Astrocyte (in vitro differentiated cells and primary cell): ENCODE measurements at regions not wholly inside any gene's neighbourhood (a gene's known extent, or its start where the extent isn't known, plus 50 kb on each side); places are given as distances from the start of the nearest gene placed in this dataset.

Experiments used
- DNase-seq: peaks from one replicate; pipeline ENCODE4 v3.0.0-alpha.2; 2010; ENCODE audit warnings: low read depth
- FAIRE-seq: peaks from 2 replicates; lab custom pipeline; 2011; peaks lifted over from hg19 to GRCh38; lab: Jason Lieb, UNC
- H2AFZ ChIP-seq: 2 replicates; pipeline ENCODE4 v1.6.0; 2012; ENCODE audit warnings: low read depth, low read length, inconsistent platforms
- H3K27ac ChIP-seq: 2 replicates; pipeline ENCODE4 v1.5.1; 2011; ENCODE audit warnings: low read depth, low read length, inconsistent platforms
- H3K27me3 ChIP-seq: 2 replicates; pipeline ENCODE4 v1.6.0; 2011; ENCODE audit warnings: low read length, inconsistent platforms; ENCODE audit not compliant: insufficient read depth
- H3K36me3 ChIP-seq: 2 replicates; pipeline ENCODE4 v1.5.1; 2011; ENCODE audit warnings: low read length, inconsistent platforms; ENCODE audit not compliant: insufficient read depth
- H3K4me1 ChIP-seq: 2 replicates; pipeline ENCODE4 v1.5.1; 2011; ENCODE audit warnings: low read length, inconsistent platforms; ENCODE audit not compliant: insufficient read depth
- H3K4me2 ChIP-seq: 2 replicates; pipeline ENCODE4 v1.6.0; 2012; ENCODE audit warnings: low read length, inconsistent platforms
- H3K4me3 ChIP-seq: 2 replicates; pipeline ENCODE4 v1.5.1; 2011; ENCODE audit warnings: low read depth, mild to moderate bottlenecking, low read length, inconsistent platforms; ENCODE audit not compliant: insufficient read depth
- H3K79me2 ChIP-seq: 2 replicates; pipeline ENCODE4 v1.6.0; 2012; ENCODE audit warnings: mild to moderate bottlenecking, low read length, inconsistent platforms; ENCODE audit not compliant: insufficient read depth
- H3K9ac ChIP-seq: 2 replicates; pipeline ENCODE4 v1.6.0; 2012; ENCODE audit warnings: mild to moderate bottlenecking, low read length, inconsistent platforms
- H3K9me3 ChIP-seq: 2 replicates; pipeline ENCODE4 v1.5.1; 2012; ENCODE audit warnings: low read depth, mild to moderate bottlenecking, low read length, inconsistent platforms; ENCODE audit not compliant: insufficient read depth
- H4K20me1 ChIP-seq: 2 replicates; pipeline ENCODE4 v1.6.0; 2012; ENCODE audit warnings: low read length, inconsistent platforms; ENCODE audit not compliant: insufficient read depth
- H3K27ac Mint-ChIP-seq: one replicate; pipeline ENCODE4 v1.8.0; 2021; ENCODE audit warnings: mild to moderate bottlenecking, mixed read lengths; ENCODE audit not compliant: unreplicated experiment
- H3K27me3 Mint-ChIP-seq: one replicate; pipeline ENCODE4 v1.8.0; 2021; ENCODE audit warnings: low read depth, mixed read lengths; ENCODE audit not compliant: unreplicated experiment
- H3K36me3 Mint-ChIP-seq: one replicate; pipeline ENCODE4 v1.8.0; 2021; ENCODE audit warnings: low read depth, mixed read lengths; ENCODE audit not compliant: unreplicated experiment
- H3K4me1 Mint-ChIP-seq: one replicate; pipeline ENCODE4 v1.8.0; 2021; ENCODE audit warnings: low read depth, mixed read lengths; ENCODE audit not compliant: unreplicated experiment
- H3K4me3 Mint-ChIP-seq: one replicate; pipeline ENCODE4 v1.8.0; 2021; ENCODE audit warnings: mild to moderate bottlenecking, moderate library complexity, mixed read lengths; ENCODE audit not compliant: unreplicated experiment
- H3K9me3 Mint-ChIP-seq: one replicate; pipeline ENCODE4 v1.8.0; 2021; ENCODE audit warnings: mild to moderate bottlenecking, mixed read lengths; ENCODE audit not compliant: unreplicated experiment
- EZH2 ChIP-seq: IDR thresholded peaks from 2 replicates; pipeline ENCODE4 v1.6.1; 2012; ENCODE audit warnings: mild to moderate bottlenecking, low read length, inconsistent platforms; ENCODE audit not compliant: insufficient read depth
- TF ChIP-seq, protein P1 (sequence below): IDR thresholded peaks from 2 replicates; pipeline ENCODE4 v1.5.1; 2011; ENCODE audit warnings: low read depth, mild to moderate bottlenecking, inconsistent platforms, low read length, moderate library complexity; ENCODE audit not compliant: insufficient read depth

DNA sequence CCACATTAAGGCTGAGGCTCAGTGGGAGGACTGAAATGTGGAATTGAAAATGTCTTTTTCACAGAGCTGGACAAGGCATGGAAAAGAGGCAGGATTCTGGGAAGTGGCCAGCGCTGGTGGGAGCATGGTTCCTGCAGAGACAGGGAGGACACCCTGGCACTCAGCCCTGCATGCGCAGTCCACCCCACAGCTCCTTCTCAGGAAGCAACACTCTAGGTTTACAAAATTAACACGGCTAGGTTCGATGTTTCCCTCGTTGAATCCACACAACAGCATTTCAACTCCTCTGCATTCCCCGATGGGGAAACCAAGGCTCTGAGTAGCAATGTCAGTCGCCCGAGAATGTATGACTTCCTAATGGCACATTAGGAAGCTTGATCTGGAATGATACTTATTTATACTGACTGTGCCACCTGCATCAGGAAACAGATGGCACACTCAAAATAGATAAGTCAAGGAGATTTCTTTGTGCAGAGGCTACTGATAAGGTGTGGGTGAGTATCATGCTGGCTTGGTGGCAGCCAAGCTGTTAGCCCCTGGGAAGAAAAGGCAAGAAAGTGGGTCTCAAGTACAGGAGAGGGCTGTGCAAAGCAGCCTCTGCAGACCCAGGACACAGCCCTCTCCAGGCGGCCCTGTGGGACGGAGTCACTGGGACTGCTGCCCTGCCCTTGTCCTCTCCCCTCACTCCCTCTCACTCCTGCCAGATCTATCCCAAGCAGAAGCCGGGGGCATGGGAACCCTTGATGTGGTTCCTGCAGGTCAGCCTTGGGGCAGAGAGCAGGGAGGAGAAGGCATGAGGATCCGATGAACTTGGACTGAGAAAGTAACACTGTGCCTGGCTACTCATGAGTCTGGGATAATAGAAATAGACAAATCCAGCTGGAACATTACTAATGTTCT lies 158.4 kb upstream of the FHL2 start:
- Mint-ChIP-seq H3K4me1 (peaks cover 5% of the 10 kb centered on the region), H3K27me3 (peaks cover 37% of the 10 kb centered on the region), H3K4me3 (no peak overlapping the region), H3K9me3 (no peaks in the 10 kb centered on the region), H3K27ac (no peak overlapping the region), H3K36me3 (no peaks in the 10 kb centered on the region)
- DNase-seq (no peak), FAIRE-seq (no peak)
- Histone ChIP-seq H3K27me3 (peaks cover 50% of the 10 kb centered on the region), H2AFZ (no peak overlapping the region), H3K36me3 (no peaks in the 10 kb centered on the region), H3K9ac (no peak overlapping the region), H3K79me2 (no peaks in the 10 kb centered on the region), H3K4me1 (peaks cover 5% of the 10 kb centered on the region), H3K27ac (no peak overlapping the region), H4K20me1 (no peaks in the 10 kb centered on the region), H3K4me2 (no peak overlapping the region), H3K9me3 (no peaks in the 10 kb centered on the region), H3K4me3 (no peak overlapping the region)
- TF ChIP-seq, protein P1, sequence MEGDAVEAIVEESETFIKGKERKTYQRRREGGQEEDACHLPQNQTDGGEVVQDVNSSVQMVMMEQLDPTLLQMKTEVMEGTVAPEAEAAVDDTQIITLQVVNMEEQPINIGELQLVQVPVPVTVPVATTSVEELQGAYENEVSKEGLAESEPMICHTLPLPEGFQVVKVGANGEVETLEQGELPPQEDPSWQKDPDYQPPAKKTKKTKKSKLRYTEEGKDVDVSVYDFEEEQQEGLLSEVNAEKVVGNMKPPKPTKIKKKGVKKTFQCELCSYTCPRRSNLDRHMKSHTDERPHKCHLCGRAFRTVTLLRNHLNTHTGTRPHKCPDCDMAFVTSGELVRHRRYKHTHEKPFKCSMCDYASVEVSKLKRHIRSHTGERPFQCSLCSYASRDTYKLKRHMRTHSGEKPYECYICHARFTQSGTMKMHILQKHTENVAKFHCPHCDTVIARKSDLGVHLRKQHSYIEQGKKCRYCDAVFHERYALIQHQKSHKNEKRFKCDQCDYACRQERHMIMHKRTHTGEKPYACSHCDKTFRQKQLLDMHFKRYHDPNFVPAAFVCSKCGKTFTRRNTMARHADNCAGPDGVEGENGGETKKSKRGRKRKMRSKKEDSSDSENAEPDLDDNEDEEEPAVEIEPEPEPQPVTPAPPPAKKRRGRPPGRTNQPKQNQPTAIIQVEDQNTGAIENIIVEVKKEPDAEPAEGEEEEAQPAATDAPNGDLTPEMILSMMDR, result no peak
- TF ChIP-seq EZH2, result no peak

DNA sequence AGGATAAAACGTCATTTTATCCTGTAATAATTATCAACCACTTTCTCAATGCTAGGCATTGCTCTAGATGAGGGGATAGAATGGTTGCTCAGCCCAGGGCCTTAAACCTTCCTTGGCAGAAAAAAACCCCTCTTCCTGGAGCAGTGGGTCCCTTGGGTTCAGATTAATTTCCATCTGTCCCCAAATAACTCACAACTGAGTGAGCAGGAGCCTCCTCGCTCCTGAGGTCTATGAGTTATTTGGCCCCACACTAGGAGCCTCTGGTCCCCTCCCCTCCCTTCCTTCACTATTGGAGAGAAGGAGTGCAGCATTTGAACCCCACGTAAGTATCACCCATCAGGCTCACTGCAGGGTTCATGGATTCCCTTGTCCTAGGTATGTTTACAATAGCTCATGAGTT lies 157.5 kb upstream of the FHL2 start:
- DNase-seq (no peak), FAIRE-seq (no peak)
- Histone ChIP-seq H3K27me3 (peaks cover 51% of the 10 kb centered on the region), H2AFZ (no peak overlapping the region), H3K36me3 (no peaks in the 10 kb centered on the region), H3K27ac (no peak overlapping the region), H3K9me3 (no peaks in the 10 kb centered on the region), H3K4me3 (no peak overlapping the region), H3K4me2 (no peak overlapping the region), H3K9ac (no peak overlapping the region), H3K79me2 (no peaks in the 10 kb centered on the region), H3K4me1 (peaks cover 5% of the 10 kb centered on the region), H4K20me1 (no peaks in the 10 kb centered on the region)
- Mint-ChIP-seq H3K9me3 (no peaks in the 10 kb centered on the region), H3K36me3 (no peaks in the 10 kb centered on the region), H3K4me3 (no peak overlapping the region), H3K27me3 (peaks cover 37% of the 10 kb centered on the region), H3K27ac (no peak overlapping the region), H3K4me1 (peaks cover 5% of the 10 kb centered on the region)
- TF ChIP-seq, protein P1, result no peak
- TF ChIP-seq EZH2, result no peak

DNA sequence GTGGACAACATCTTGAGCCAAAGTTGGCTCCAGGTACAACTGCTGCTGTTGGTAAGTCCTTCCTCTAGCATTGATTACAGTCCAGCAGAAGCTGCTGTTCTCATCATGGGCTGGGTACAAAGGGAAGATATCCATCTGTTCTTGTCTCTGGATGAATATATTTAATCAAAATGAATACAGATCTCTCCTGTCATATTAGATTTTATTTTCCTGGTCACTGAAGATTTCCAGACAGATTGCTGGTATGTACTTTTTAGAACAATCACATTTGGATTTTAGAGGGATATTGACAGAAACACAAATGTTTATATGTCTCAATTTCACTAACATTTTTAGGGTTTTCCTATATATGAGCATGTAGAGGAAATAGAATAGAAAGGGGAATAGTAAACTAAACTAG lies 155.4 kb upstream of the FHL2 start:
- H3K9ac ChIP-seq, result no peak overlapping the region
- no peak overlapping the region for H3K4me3 ChIP-seq
- H4K20me1 ChIP-seq, result no peaks in the 10 kb centered on the region
- no peak overlapping the region for H3K4me2 ChIP-seq
- DNase-seq, result no peak
- H3K27me3 ChIP-seq, result peaks cover 47% of the 10 kb centered on the region
- Mint-ChIP-seq H3K27me3 (peaks cover 26% of the 10 kb centered on the region), H3K27ac (no peak overlapping the region), H3K4me3 (no peak overlapping the region), H3K9me3 (no peaks in the 10 kb centered on the region), H3K36me3 (no peaks in the 10 kb centered on the region), H3K4me1 (peaks cover 5% of the 10 kb centered on the region)
- H2AFZ ChIP-seq, result no peak overlapping the region
- H3K79me2 ChIP-seq, result no peaks in the 10 kb centered on the region
- no peaks in the 10 kb centered on the region for H3K36me3 ChIP-seq
- no peak for TF ChIP-seq EZH2
- TF ChIP-seq, protein P1, result no peak
- FAIRE-seq, result no peak
- H3K9me3 ChIP-seq, result no peaks in the 10 kb centered on the region
- H3K4me1 ChIP-seq, result peaks cover 5% of the 10 kb centered on the region
- H3K27ac ChIP-seq, result no peak overlapping the region
